Transverse colon (tissue), 3 donors: ENCODE measurements at regions not wholly inside any gene's neighbourhood (a gene's known extent, or its start where the extent isn't known, plus 50 kb on each side); places are given as distances from the start of the nearest gene placed in this dataset.

Source experiments
- POLR2A ChIP-seq: fragments of 450-650 bp; IDR thresholded peaks from one replicate; pipeline ENCODE4 v1.6.1; 2016; ENCODE audit warnings: antibody characterized with exemption, mild to moderate bottlenecking, moderate library complexity
- POLR2AphosphoS5 ChIP-seq, 3 donors: sonication (generic); formaldehyde crosslinking; IDR thresholded peaks; one replicate each; pipeline ENCODE4 v1.6.1; 2016; ENCODE audit warnings: antibody characterized with exemption in 3 of 3

- TF ChIP-seq POLR2AphosphoS5 (IDR thresholded peaks at IDR 0.05) (no peak), POLR2A (no peak)
These were observed 129.8 kb downstream of the TANC2 start for GRCh38 chr17:63095879-63096278.
